CD4-positive, alpha-beta T cell treated with Interleukin-4 for 4 hours (primary cell): ENCODE measurements at regions not wholly inside any gene's neighbourhood (a gene's known extent, or its start where the extent isn't known, plus 50 kb on each side); places are given as distances from the start of the nearest gene placed in this dataset.

ENCODE experiments used
- DNase-seq: peaks from one replicate; pipeline ENCODE4 v3.0.0-alpha.2; 2020

DNA sequence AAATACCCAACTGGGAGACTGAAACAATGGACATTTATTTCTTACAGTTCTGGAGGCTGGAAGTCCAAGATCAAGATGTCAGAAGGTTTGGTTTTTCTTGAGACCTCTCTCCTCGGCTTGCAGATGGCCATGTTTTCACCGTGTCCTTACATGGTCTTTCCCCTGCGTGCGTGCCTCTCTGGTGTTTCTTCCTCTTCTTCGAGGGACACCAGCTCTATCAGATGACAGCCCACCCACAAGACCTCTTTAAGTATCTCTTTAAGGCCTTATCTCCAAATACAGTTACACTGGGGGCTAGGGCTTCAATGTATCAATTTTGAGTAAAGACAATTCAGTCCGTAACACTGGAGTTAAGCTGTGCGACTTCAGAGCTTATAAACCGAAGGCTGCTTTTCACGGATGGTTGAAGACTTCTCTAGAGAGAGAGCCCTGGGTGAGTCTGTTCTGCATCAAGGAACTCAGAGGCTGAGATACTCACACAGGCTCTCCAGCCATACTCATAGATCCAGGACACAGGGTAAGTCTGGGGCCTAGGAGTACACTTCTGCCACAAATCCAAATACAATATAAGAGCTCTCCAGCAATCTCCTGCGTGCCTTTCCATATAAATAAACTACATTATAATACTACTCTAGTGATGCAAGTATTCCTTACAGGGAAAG is 339.9 kb upstream of the PKDCC start:
- no peak for DNase-seq

DNA sequence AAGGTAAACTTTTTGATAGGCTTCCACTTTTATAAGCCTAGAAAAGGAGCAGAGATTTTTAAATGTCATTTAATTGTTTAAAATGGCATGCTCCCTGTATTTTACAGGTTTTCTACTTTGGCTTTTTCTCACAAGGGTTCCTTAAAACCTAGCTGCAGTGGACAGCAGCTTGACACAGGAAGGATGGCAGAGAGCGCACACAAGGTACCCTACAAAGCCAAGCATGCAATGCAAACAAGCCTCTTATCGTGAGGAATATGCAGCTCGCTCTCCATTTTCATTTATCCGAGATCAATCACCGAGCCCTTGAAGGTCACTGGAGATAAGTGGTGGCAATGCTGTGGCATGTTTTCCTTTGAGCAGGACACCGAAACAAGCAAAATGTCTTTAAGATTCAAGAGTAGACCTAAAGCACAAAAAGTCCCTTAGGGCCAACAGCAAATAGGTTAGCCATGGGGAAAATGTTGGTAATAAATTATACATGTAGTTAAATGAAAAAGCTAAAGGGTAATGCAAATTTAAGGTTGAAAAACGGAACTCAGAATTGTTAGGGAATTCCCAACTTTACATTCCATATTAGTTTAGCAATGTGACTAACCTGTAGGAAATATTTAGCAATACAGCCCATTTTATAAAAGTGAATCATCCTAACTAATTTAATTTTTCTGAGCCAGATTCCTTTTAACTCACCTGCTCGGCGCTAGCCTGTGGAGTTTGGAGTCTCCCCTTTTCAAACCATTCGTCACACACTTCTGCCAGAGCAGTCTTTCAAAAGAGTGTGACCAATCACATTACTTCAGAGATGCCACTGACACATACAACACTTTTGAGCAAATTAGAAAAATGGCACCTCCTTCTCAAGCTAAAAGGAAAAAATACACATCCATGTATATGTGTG is 337.9 kb upstream of the PKDCC start:
- no peak for DNase-seq

DNA sequence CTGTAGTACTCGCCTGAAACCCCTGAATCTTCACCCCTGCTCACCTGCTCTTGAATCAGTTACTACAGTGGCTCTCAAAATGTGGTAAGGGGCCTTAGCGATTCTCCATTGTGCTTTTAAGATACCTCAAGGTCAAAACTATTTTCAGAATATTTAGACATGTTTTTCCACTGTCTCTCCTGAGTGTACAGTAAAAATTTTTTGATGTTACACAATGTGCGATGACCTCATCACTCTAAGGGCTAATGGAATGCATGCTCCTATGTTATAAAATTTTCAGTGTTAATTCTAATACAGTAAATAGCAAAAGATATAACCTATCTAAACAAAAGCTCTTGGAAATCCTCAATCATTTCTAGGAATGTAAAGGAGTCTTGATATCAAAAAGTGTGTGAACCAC is 336.9 kb upstream of the PKDCC start:
- no peak for DNase-seq

DNA sequence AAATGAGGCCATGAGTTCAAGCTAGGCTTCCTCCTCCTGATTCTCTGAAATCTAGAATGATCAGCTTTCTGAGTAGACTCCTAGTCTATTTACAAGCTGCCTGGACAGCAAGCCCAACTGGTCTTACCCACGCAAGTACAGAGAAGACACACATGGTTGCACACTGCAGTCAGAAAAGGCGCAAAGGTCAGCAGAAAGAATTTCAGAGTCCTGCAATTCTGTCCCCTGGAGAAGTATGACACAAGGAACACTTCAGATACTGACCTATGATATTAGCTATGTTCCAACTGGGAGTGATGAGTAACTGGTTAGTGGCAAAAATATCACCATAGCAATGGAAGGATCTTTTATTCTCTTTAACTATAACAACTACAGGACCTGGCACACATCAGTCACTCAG is 336.1 kb upstream of the PKDCC start:
- DNase-seq, result no peak

DNA sequence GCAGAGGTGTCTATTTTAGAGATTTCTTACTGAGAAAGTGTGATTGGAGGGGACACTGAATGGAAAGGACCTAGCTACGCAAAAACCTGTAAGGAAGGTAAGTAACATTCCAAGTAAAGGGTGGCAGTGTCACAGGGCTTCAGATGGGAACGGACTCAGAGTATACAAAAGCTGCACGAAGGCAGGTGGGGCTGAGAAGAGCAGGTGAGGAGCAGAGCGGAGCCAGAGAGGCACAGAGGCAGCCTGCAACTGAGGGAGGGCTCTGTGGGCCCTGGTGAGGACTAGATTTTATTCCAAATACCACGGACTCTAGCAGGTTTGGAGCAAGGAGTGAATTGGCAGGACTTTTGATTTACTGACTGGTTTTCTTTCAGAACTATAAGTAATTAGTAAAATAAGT is 331.3 kb upstream of the PKDCC start:
- DNase-seq, result no peak

DNA sequence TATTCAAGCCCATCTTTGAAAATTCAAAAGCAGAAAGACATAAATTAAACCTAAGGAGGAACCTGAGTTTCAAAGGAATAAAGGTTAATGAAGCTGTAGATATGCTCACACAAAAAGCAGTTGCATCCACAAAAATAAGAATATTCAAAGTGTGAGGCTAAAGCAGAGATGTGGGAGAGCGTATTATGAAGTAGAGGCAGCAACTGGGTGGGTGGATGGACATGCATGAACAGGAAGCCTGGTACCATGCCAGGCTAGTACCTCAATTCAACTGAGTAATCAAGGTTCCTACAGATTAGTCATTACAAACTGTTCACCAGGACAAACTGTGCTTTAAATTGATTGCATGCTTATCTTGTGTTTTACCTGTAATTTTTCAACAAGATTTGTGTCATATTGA is 330.0 kb upstream of the PKDCC start:
- DNase-seq, result no peak

DNA sequence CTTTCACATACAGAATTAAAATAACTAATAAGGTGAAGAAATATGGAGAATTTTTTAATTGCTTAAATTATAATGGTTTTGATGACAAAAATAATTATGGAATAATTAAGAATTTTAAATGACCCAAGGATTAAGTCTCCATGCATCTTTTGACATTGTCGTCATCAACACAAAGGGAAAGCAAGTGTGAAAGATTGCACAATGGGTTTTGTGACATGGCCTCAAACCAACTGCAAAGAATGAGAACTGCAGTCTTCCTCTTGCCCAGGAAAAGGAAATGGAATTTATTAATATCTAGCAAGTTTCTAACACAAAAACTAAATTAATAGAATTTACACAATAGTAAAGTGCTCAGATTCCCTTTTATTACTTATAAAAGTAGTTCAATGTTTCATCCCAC is 329.1 kb upstream of the PKDCC start:
- DNase-seq, result no peak

DNA sequence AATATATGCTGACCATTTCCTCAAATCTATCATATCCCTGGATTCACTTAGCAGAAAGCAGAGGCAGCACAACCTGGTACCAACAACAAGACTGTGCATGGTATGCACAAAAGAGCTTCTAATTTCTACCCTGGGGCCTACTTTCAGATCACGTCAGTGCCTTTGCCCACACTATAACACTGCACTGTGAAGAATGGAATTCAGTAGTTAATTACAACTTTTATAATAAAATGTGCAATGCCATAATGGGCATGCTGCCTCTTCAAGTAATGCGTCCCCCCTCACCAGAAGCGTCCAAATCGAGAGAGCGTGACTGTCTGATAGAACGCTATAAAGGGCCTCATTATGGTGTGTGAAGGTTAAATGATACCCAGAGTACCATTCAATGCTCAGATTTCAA is 328.1 kb upstream of the PKDCC start:
- no peak for DNase-seq

DNA sequence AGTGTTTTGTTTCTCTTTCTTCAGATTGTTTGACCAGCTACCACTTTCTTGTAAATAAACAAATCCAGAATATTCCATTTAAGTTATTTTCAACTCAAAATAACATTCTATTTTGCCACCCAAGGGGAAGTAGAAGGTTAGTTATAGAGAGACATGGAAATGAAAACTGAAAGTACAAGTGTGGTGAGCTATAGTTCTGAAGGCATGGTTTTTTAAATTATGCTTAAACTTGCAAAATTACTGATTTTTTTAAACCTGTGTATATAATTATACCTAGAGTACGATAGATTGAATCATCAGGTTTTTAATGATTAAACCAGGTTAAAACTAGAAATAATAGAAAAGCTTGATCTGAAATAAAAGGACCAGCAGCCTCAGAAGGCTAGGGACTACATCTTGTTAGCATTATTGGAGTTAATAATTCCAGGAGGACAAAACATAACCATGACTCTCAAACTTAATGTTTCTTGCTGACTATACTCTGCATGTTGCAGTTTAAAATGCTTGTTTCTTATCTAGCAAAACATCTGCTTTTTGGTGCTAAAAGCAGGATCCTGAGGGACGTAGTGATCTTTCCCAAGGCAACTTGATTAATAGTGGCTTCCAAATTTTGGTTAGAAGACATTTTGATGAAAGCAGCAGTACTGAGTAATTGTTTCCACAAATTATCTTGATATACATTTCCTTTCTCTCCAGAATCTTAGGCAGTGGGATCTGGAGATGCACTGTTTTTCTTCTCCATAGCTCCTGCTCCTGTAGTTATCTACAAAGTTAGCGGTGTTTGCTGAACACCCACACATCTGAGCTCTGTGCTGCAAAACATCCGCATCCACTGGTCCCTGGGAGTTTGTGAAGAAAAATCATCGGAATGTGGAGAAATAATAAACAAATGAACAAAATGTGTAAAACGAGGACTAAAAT is 327.2 kb upstream of the PKDCC start:
- no peak for DNase-seq

DNA sequence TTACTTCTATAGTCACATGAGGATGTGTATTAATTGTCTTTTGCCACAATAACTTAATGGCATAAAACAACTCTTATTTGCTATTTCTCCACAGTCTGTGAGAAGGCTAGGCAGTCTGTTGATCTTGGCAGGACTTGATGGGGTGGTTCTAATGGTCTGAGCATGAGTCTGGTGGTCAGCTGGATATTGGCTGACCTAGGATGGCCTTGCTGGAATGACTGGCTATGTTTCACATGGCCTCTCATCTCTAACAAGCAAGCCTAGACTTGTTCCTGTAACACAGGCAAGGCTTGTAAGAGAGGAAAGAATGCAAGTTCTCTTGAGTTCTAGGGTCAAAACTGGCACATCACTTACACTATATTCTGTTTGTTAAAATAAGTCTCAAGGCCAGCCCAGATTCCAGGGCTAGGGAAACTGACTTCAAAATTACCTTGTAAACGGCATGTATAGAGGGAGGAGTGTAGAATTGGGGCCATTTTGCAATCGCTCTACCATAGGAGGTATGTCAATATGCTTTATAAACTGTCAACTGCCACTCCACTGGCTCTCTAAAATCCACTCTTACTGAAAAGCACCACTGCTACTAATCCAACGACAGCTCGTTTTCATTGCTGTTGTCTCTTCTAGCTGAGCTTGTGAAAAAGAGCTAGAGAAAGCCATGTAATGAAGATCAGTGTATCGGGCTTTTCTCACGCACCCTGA is 325.0 kb upstream of the PKDCC start:
- DNase-seq, result no peak

DNA sequence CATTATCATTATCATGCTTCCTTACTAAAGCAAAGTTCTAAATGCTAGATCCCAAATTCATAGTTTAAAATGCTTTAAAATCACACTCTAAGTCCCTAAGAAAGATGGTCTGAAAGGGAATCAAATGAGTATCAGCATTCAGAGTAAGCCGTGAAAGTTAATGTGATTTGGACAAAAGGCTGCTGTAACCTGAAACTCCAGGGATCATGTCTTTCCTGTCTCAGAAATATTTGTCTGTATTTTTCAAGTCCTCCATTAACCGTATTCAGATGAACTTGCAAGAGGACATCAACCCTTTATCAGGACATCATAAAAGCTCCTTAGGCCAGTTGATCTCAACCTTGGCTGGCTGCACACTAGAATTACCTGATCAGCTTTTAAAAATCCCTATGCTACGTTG is 324.3 kb upstream of the PKDCC start:
- no peak for DNase-seq

DNA sequence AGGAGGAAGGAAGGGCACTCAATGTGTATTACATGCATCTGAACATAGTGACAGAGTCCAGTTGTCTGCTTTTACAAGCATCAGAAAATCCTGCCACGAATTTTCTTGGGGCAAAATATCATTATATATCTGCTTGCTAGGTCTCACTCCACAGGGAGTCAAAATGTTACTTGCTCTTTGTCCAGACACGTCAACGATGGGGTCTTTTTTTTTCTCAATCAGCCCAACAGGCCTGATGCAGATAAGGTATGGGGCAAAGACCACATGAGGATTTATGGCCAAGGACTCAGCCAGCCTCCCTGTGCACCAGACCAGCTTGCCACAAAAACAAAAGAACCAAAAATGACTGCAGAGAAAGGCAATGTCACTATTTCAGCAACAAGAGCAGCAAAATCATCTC is 323.4 kb upstream of the PKDCC start:
- no peak for DNase-seq

DNA sequence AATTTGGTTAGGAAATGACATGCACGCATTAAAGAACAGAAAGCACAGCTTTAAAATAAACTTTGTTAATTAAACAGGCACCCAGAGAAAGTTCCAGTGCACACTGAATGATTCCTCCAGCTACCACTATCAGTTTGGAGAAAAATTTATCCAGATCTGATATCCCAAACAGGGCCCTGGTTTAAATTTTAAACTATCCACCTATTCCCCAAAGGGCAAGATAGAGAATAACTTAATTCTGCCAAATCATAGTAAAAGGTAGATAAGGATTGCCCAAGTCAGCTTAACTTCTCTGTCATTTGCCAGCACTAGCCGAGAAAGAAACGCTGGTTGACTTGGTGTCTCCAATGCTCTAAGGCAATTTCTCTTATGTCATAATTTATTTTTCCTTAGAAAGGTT is 321.9 kb upstream of the PKDCC start:
- DNase-seq, result no peak

DNA sequence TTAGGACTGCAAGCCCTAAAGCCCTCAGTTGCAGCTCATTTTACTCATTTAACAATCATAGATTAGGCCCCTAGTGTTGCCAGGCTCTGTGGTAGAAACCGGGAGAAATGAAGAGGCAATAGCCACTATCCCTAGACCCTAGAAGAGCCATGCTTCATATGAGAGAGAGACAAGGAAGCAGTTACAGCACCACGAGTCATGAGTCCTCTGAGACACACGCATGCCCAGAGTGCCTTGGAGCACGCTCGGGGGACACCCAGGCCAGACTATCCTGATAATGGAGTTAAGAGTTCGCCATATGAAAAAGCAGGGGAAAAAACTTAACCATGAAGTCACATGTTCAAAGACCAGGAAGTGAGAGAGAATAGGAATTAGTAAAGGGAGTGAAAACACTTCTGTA is 321.5 kb upstream of the PKDCC start:
- DNase-seq, result no peak

DNA sequence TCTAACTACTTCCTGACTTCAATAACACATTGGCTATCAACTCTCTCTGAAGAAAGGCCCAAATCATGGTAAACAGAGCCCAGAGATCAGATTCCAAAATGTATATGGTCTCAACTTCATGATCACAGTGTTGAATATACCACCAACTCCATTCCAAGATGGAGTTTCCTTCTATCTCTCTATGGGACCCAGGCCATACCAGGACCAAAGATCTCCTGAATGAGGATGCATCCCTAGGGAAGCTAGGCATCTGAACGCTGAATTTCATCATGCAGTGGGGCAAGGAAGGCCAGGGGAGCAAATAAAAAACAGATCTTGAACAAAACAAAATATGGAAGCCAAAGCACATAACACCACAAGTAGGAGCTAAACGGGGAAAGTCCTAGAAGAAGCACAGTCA is 320.7 kb upstream of the PKDCC start:
- DNase-seq, result no peak

DNA sequence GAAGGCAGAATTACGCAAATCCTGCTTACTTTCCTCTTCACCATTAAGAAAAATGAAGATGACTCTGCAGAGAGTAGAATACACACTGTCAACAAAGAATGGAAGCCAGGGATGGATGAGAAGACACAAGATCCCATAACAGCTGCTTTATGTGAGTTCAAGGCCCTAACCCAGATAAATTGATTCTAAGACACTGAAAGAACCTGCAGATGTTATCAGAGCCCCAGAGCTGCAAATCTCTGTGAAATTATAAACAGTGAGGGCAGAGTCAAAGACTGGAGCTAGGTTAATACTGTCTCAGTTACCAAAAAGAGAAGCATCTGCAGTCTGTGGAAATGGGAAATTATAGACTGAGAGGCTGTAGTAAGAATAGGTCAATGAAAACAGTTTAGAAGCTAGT is 320.1 kb upstream of the PKDCC start:
- DNase-seq, result no peak

DNA sequence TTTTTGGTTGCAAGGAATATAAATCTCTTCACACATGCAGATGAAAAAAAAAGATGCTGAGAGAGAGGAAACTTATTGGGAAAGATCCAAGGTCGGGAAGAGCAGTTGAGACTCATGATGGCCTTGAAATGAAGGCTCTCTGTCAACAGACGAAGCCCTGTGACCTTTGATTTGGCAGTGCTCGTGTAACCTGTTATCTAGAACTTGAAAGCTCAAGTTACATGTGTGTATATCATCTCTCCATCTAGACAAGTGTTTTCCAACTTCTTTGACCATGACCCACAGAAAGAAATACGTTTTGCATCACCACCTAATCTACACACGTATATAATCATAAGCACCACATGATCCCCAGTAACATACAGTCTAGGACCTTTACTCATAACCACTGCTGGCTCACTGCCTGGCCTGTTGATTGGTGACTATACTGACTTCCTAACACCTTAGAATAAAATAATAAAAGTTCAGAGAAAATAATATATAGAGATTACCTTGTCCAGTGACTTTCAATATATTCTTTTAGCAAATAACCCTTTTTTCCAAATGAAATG is 319.0 kb upstream of the PKDCC start:
- no peak for DNase-seq

DNA sequence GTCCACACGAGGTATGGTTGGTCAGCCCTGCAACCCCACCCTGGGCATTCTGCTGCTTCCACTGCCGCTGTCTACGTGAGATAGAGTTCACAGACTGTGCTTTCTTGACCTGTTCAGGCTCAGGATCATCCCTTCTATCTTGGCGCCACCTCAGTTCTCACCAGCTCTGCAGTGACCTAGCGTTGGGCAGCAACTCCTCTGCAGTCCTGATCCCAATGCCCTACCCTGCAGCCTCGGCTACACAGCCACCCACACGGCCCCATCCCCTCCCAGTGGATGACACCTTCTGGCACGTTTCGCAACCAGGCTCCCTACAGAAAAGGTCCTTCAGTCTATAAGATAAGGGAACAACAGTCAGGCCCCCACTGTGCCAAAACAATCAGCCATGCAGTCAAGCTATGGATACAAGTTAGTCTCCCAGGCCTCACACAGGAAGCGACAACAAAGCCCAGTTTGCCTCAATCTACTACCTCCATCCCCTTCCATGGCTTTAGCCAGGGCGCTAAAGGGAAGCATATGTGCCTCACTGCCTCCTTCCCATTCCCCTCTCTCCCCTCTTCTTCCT is 317.9 kb upstream of the PKDCC start:
- DNase-seq, result no peak

DNA sequence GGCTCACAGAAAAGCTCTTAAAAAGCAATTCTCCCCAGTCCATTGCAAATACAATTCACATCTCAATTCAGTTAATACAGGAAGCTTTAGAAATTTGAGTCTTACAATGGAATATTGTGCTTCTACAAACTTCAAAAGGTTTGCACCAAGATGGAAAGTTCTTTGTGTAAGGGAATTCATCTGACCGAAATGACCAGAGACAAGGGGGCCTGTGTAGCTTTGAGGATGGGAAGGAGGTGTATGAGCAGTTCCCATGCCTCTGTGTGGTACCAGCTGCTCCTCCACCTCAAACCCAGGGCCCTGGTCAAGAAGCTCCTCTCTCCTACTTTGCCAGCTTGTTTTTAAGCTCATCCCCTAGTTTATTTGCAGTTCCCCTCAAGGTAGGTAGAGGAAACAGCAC is 312.8 kb upstream of the PKDCC start:
- no peak for DNase-seq

DNA sequence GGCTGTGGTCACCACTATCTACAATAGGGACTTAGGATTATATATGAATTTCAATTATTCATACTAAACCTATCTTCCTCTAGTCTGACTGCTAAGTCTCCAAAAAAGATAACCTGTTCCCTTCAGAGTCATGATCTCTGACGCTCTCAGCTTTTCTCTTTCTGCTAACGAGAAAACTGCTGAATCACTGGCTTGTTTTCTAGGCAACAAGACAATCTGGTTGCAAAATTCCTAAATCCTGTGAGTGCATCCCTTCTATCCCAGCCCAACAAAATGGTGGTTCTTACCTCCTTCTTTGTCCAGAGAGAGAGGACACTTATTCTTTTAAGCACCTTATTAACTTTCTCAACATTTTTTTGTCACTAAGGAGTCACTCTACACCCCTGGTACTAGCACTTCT is 312.3 kb upstream of the PKDCC start:
- no peak for DNase-seq

DNA sequence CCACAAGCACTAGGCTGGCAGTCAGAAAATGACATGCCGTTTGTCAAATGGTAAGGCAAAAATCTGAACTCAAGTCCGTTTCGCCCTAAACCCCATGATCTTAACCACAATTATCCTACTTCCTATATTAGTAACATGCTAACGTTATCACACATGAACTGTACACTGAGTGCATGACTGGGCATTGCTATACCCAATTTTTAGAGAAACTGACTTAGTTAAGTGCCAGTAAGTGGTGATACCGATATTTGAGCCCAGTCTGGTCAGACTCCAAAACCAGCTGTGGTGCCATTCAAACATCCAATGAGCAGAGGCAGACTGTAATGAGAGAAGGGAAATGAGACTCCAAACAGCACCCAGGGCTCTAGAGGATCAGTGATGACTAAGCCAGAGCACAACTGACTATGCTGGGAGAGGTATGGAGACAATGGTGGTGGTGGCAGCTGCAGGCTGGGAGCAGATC is 311.7 kb upstream of the PKDCC start:
- no peak for DNase-seq

DNA sequence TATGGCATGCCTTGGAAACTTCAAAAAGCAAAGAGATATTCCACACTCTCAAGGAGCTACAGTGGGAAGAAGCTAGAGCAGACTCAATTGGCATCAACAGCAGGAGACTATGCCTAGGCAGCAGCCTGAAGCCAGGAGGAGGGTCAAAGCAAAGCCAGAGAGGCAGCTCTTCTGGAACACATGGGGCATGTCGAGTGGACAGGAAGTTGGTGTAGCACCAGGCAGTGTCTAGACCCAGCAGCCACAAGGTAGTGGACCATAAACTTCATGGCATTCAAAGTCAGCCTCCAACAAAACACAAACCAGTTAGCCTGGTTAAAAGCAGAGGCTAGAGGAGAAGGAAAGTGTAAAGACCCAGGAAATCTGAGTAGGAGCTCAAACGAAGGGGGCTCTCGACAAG is 311.2 kb upstream of the PKDCC start:
- no peak for DNase-seq
